GM19468 (cell line): ENCODE measurements at regions not wholly inside any gene's neighbourhood (a gene's known extent, or its start where the extent isn't known, plus 50 kb on each side); places are given as distances from the start of the nearest gene placed in this dataset.
"Not testable (repeated sequence)": the region's sequence is repeated elsewhere in the genome, so short reads cannot be mapped to it uniquely, and the experiment has no call there.

ENCODE experiments used
- ATAC-seq: cut with Tn5 transposase; IDR thresholded peaks from one replicate; pipeline ENCODE4 v1.9.1; 2021; ENCODE audit warnings: mild to moderate bottlenecking, moderate library complexity, moderate number of reproducible peaks; ENCODE audit not compliant: unreplicated experiment; ENCODE audit errors: extremely low read depth

DNA sequence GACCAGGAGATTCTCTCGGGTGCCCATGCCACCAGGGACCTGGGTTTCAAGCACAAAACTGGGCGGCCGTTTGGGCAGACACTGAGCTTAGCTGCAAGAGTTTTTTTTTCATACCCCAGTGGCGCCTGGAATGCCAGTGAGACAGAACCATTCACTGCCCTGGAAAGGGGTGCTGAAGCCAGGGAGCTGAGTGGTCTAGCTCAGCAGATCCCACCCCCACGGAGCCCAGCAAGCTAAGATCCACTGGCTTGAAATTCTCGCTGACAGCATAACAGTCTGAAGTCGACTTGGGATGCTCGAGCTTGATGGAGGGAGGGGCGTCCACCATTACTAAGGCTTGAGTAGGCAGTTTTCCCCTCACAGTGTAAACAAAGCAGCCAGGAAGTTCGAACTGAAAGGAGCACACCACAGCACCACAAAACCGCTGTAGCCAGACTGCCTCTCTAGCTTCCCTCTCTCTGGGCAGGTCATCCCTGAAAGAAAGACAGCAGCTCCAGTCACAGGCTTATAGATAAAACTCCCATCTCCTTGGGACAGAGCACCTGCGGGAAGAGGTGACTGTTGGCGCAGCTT, 157.7 kb downstream of the GIPC2 start:
- ATAC-seq, result not testable (repeated sequence)

DNA sequence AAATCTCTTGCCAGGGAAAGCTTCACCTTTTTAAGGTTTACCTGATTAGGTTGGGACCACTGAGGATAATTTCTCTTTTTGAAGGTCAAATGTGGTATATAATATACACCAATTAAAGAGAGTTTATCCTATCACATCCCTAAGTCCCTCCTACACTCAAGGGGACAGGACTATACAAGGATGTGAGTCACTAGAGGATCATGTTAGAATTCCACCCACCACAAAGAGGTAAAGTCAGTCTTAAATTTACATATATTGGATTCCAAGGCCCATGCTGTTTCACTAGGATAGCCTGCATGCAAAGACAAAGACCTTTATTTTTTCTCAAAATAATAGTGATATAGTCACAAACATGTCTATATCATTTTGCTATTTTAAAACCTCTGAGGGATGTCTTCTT, 164.4 kb downstream of the GIPC2 start:
- no peak for ATAC-seq

DNA sequence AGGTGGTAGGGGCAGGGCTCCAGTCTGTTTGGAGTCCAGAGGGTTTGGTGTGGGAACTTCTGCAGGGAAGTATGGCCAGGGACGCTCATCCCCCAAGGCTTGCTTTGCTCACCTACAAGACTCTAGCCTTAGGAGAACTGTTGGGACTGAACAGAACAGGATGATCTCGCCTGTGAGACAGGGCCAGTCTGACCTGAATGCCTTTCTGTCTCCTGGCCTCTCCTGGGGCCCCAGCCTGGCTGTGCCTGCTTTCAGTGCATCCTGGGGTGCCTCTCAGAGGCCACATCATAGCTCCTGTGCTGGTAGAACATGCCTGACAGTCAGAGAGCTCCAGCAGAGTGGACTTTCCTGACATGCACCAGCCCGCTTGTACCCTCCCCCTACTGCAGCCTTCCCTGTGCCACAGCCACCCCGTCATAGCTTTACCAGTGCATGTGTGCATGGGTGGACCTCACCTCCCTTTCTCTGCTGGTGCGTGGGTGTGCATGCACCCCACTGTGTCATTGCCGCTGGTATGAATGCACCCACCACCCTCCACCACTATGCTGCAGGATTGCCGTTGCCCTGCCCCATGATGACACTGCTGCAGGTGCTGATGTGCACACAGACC, 165.8 kb downstream of the GIPC2 start:
- no peak for ATAC-seq

DNA sequence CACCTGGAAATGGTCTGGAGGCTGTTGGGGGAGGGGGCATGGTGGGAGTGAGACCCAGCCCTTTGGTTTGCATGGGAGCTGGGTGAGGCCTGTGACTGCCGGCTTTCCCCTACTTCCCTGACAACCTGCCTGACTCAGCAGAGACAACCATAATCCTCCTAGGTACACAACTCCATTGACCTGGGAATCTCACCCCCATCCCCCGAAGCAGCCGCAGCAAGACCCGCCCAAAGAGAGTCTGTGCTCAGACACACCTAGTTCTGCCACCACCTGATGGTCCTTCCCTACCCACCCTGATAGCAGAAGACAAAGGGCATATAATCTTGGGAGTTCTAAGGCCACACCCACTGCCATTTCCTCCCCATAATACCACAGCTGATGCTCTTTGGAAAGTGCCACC, 168.6 kb downstream of the GIPC2 start:
- no peak for ATAC-seq

GRCh38 chr1:78222225-78222959, 176.6 kb downstream of the GIPC2 start:
- no peak for ATAC-seq

DNA sequence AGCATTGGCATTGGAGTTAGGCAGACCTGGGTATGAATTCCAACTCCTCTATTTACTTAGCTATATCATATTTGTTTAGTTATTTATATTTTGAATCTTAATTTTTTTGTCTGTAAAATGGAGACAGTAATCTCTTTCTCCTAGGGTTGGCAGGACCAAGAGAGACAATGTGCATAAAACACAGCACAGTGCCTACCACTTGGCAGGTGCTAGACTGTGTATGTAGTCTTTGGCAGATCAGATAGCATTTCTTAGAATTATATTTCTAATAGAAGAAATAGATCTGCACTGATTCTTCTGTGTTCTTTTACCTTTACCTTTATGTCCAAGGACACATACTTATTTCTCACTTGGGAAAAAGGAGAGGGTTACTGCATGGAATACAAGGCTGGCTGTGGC, 177.2 kb downstream of the GIPC2 start:
- ATAC-seq, result no peak

GRCh38 chr1:78223417-78224215, 177.8 kb downstream of the GIPC2 start:
- ATAC-seq, result no peak

DNA sequence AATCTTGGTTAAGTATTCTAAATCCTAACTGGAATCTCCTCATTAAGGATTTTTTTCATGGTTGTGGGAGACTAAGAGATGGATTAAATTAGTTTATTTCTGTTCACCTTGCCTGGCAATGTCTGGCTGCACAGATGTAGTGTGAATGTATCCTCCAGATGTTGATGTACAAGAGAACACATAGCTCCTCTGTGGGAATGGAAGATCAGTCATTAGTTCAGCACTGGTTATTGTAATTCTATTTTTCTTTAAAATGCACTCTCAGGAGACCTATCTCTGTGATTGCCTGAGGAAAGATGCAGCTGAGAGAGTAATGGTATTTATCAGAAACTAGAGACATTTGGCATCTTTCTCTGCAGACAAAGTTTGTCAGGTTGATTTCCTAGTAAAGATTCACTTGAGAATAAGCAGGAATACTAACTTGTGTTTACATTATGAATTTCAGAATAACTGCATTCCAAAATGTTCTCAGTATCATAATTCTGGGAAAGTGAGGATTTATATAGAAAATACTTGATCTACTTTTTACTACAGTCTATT, 178.6 kb downstream of the GIPC2 start:
- ATAC-seq, result no peak

GRCh38 chr1:78224861-78225552, 179.2 kb downstream of the GIPC2 start:
- ATAC-seq, result no peak

- ATAC-seq, result no peak
Observed at GRCh38 chr1:78226784-78227183, 181.0 kb downstream of the GIPC2 start.

GRCh38 chr1:78227705-78228635, 182.2 kb downstream of the GIPC2 start:
- no peak for ATAC-seq

- no peak for ATAC-seq
Observed at GRCh38 chr1:78229344-78229743, 183.6 kb downstream of the GIPC2 start.

GRCh38 chr1:78231477-78231876, 185.7 kb downstream of the GIPC2 start:
- ATAC-seq, result no peak

DNA sequence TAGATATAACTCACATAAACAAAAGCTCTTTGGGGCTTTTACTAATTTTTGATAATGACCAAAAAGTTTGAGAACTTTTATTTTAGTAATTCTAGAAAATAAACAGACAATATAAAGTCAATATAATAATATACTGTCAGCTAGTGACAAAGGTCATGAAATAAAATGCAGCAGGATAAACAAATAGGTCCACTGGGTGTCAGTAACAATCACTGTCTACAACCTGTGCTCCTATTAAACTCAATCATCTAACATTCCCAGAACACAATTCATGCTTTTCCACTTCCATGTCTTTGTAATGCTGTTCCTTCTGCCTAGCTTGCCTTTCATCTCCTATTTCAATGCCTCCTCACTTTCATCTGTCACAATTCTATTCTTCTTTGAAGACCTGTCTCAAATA, 186.1 kb downstream of the GIPC2 start:
- ATAC-seq, result no peak

DNA sequence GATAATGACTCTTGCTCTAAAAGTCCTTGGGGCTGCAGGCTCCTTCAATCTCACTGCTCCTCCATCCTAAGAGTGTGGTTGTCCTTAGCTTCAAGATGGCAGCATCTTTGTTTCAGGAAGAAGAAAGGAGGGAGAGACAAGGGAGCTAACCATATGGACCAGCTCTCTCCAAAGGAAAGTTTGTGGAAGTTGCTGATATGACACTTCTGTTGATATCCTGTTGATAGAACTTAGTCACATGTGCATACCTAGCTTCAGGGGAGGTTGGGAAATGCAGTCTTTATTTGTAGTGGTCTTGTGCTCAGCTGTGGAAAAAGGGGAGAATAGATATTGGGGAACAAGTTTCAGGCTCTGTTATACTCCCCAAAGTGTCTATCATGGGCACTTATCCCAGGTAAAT, 186.9 kb downstream of the GIPC2 start:
- ATAC-seq, result no peak

GRCh38 chr1:78234496-78234895, 188.7 kb downstream of the GIPC2 start:
- no peak for ATAC-seq

- no peak for ATAC-seq
Observed at GRCh38 chr1:78236716-78237115, 190.9 kb downstream of the GIPC2 start.

DNA sequence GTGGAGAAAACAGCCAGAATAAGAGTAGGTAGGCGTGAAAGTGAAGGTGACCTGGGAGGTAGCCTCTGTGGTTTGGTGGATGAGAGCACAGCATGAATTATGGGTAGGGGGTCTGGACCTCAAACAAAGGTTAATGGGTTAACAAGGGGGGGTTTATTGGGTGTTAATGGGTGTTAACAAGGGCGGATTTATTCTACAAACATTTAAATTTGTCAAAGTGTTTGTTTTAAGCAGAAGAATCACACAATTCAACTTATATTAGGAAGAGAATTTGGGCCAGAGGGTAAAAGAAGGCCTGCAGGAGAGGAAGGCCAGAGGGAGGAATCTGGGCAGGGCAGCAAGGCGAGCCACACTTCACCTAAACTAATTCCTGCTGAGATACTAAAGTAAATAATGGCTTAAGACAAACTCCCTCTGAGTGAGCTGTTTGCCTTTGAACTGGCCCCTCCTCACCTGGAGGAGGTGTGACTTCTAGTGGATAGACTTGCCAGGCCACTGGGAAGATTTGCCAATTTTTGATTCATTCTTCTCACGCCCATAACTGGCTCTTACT, 191.7 kb downstream of the GIPC2 start:
- ATAC-seq, result no peak

GRCh38 chr1:78240191-78240590, 194.4 kb downstream of the GIPC2 start:
- no peak for ATAC-seq
